ENCODE measurements at regions not wholly inside any gene's neighbourhood (a gene's known extent, or its start where the extent isn't known, plus 50 kb on each side); places are given as distances from the start of the nearest gene placed in this dataset.

GRCh38 chr21:17440969-17441368 is 71.9 kb upstream of the CXADR start:
- DNase-seq, result no peak

GRCh38 chr21:17441370-17441769 is 71.5 kb upstream of the CXADR start:
- peak; percentile 92 for DNase-seq

GRCh38 chr21:17442165-17442564 is 70.7 kb upstream of the CXADR start:
- no peak for DNase-seq

- DNase-seq, result no peak
Observed at GRCh38 chr21:17444828-17445227, 68.0 kb upstream of the CXADR start.

- DNase-seq, result no peak
Observed at GRCh38 chr21:17446737-17447136, 66.1 kb upstream of the CXADR start.

- DNase-seq, result no peak
Observed at GRCh38 chr21:17449701-17450100, 63.1 kb upstream of the CXADR start.

GRCh38 chr21:17451364-17451891 is 61.4 kb upstream of the CXADR start:
- DNase-seq, result no peak

GRCh38 chr21:17454315-17455027 is 58.4 kb upstream of the CXADR start:
- DNase-seq, result no peak

- no peak for DNase-seq
Observed at GRCh38 chr21:17455028-17455353, 57.9 kb upstream of the CXADR start.

GRCh38 chr21:17455451-17455850 is 57.4 kb upstream of the CXADR start:
- no peak for DNase-seq

GRCh38 chr21:17458279-17458678 is 54.6 kb upstream of the CXADR start:
- no peak for DNase-seq

GRCh38 chr21:17460094-17460493 is 52.7 kb upstream of the CXADR start:
- no peak for DNase-seq

GRCh38 chr21:17461014-17461413 is 51.8 kb upstream of the CXADR start:
- no peak for DNase-seq

GRCh38 chr21:17461582-17461981 is 51.3 kb upstream of the CXADR start:
- DNase-seq, result no peak

GRCh38 chr21:17462276-17462981 is 50.4 kb upstream of the CXADR start:
- no peak for DNase-seq

All from NCI-H345 (cell line).